K562 (cell line): ENCODE measurements at regions not wholly inside any gene's neighbourhood (a gene's known extent, or its start where the extent isn't known, plus 50 kb on each side); places are given as distances from the start of the nearest gene placed in this dataset.

ENCODE experiments used
- ATF1 ChIP-seq, 2 experiments: fragments of 450-650 bp in 1 of 2; IDR thresholded peaks; 2 replicates each; pipeline ENCODE4 v1.6.1; 2016; ENCODE audit warnings: missing compliant biosample characterization in 1 of 2, missing genetic modification characterization in 1 of 2
- CHD4 ChIP-seq: fragments of 200-600 bp; sonication (generic); IDR thresholded peaks from 3 replicates; pipeline ENCODE4 v1.6.1; 2012; ENCODE audit warnings: low read depth, mild to moderate bottlenecking, mixed read lengths, low read length, inconsistent platforms; ENCODE audit not compliant: insufficient read depth, insufficient replicate concordance, poor library complexity, severe bottlenecking
- EGR1 ChIP-seq: fragments of 450-650 bp; conservative IDR thresholded peaks from 2 replicates; pipeline ENCODE4 v1.6.1; 2017; ENCODE audit warnings: mild to moderate bottlenecking
- JUN ChIP-seq, 2 experiments: sonication (generic) in 1 of 2; formaldehyde crosslinking in 1 of 2; IDR thresholded peaks; 2 replicates each; pipeline versions ENCODE4 v1.6.1 to v1.8.0; 2012 to 2022; ENCODE audit warnings: borderline replicate concordance in 2 of 2, mild to moderate bottlenecking in 2 of 2, improper control_type of control experiment in 1 of 2, low read depth in 1 of 2, low read length in 1 of 2, missing genetic modification reagents in 1 of 2
- ZNF583 ChIP-seq: fragments of 250-450 bp; sonication (Bioruptor Pico); IDR thresholded peaks from 2 replicates; pipeline ENCODE4 v1.4.0; 2020

GRCh38 chr21:25024639-25025038 lies 582.6 kb downstream of the MRPL39 start:
- TF ChIP-seq EGR1 (no peak), ATF1 (CRISPR knock-in tag; IDR thresholded peaks at IDR 0.05) (no peak), ATF1 (tag; IDR thresholded peaks at IDR 0.05) (no peak), CHD4 (no peak), ZNF583 (CRISPR knock-in tag) (no peak), JUN (IDR thresholded peaks at IDR 0.05; ENCODE audit: borderline replicate concordance, low read depth, low read length) (no peak), JUN (CRISPR knock-in tag; IDR thresholded peaks at IDR 0.05; ENCODE audit: borderline replicate concordance) (no peak)
